Hepatocyte (in vitro differentiated cells): ENCODE measurements at regions not wholly inside any gene's neighbourhood (a gene's known extent, or its start where the extent isn't known, plus 50 kb on each side); places are given as distances from the start of the nearest gene placed in this dataset.

Experiments
- CTCF ChIP-seq: fragments of 200-600 bp; sonication (generic); IDR thresholded peaks from 2 replicates; pipeline ENCODE4 v1.5.1; 2016; ENCODE audit warnings: antibody characterized with exemption, mild to moderate bottlenecking; ENCODE audit not compliant: poor library complexity
- EZH2 ChIP-seq: fragments of 200-600 bp; sonication (generic); IDR thresholded peaks from 2 replicates; pipeline ENCODE4 v1.6.1; 2016; ENCODE audit warnings: antibody characterized with exemption, mild to moderate bottlenecking, borderline replicate concordance
- EZH2phosphoT487 ChIP-seq: fragments of 200-600 bp; sonication (generic); IDR thresholded peaks from one replicate; pipeline ENCODE4 v1.6.1; 2018; ENCODE audit warnings: antibody characterized with exemption, mild to moderate bottlenecking, low read depth, moderate library complexity; ENCODE audit not compliant: unreplicated experiment, severe bottlenecking

GRCh38 chr5:21142791-21143190 is 1154.8 kb upstream of the CDH18 start:
- no peak for TF ChIP-seq CTCF
- no peak for TF ChIP-seq EZH2
- no peak for TF ChIP-seq EZH2phosphoT487
